HUES48 (cell line): ENCODE measurements at regions not wholly inside any gene's neighbourhood (a gene's known extent, or its start where the extent isn't known, plus 50 kb on each side); places are given as distances from the start of the nearest gene placed in this dataset.

Source experiments
- H3K27ac ChIP-seq: one replicate; pipeline ENCODE4 v1.7.0; 2013; ENCODE audit warnings: low read depth, low read length, inconsistent platforms
- H3K27me3 ChIP-seq: 2 replicates; pipeline ENCODE4 v1.6.1; 2013; ENCODE audit warnings: mild to moderate bottlenecking, low read length; ENCODE audit not compliant: control insufficient read depth, insufficient read depth
- H3K36me3 ChIP-seq: 2 replicates; pipeline ENCODE4 v1.6.1; 2013; ENCODE audit warnings: low read length; ENCODE audit not compliant: control insufficient read depth, insufficient read depth
- H3K4me1 ChIP-seq: 2 replicates; pipeline ENCODE4 v1.6.1; 2013; ENCODE audit warnings: mild to moderate bottlenecking, low read length; ENCODE audit not compliant: control insufficient read depth, insufficient read depth
- H3K4me3 ChIP-seq: 2 replicates; pipeline ENCODE4 v1.5.1; 2013; ENCODE audit warnings: mild to moderate bottlenecking, low read depth, low read length
- H3K9ac ChIP-seq: 2 replicates; pipeline ENCODE4 v1.6.1; 2013; ENCODE audit warnings: mild to moderate bottlenecking, low read depth, low read length, moderate library complexity
- H3K9me3 ChIP-seq: 2 replicates; pipeline ENCODE4 v1.6.1; 2013; ENCODE audit warnings: low read length; ENCODE audit not compliant: control insufficient read depth, insufficient read depth

DNA sequence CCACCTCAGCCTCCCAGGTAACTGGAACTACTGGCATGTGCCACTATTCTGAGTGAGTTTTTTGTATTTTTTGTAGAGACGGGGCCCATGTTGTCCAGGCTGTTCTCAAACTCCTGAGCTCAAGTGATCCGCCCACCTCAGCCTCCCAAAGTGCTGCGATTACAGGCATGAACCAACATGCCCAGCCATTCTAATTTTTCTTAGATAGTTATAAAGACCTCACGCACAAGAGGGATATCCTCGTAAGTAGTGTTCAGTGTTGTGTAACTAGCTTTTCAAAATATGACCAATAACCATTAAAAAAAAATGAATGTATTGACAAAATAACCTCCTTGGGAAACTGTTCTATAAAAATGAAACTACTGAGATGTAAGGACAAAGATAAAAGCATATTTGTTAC, 90.5 kb upstream of the FERD3L start:
- no peaks in the 10 kb centered on the region for H3K4me1 ChIP-seq

GRCh38 chr7:19224951-19225350, 79.7 kb upstream of the FERD3L start:
- H3K9me3 ChIP-seq, result no peaks in the 10 kb centered on the region
- H3K36me3 ChIP-seq, result no peaks in the 10 kb centered on the region
- no peaks in the 10 kb centered on the region for H3K27me3 ChIP-seq
- no peak overlapping the region for H3K27ac ChIP-seq
- H3K9ac ChIP-seq, result no peak overlapping the region
- H3K4me3 ChIP-seq, result no peak overlapping the region
- no peaks in the 10 kb centered on the region for H3K4me1 ChIP-seq

More for the DNA sequence above, 90.5 kb upstream of the FERD3L start:
- Histone ChIP-seq H3K36me3 (no peaks in the 10 kb centered on the region), H3K27me3 (no peaks in the 10 kb centered on the region), H3K4me3 (no peak overlapping the region), H3K9ac (no peak overlapping the region), H3K27ac (no peak overlapping the region), H3K9me3 (no peaks in the 10 kb centered on the region)

DNA sequence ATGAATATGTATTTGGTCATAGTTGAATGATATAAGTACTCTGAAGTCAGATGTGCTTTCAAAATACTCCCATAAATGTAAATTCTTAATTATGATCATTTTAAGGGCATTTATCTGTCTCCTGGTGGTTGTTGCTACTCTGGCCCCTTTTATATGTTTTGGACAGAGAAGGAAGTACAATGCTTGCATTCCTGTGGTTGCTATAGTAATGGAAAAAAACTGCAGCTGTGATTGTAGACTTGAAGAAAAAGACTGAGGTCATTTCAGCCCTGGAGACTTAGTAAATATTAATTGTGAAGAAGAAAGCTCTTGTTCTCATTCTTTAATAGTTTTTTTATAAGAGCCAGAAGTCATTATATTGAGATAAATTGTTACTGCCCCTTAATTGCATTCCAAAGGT, 70.2 kb upstream of the FERD3L start:
- no peaks in the 10 kb centered on the region for H3K9me3 ChIP-seq
- no peaks in the 10 kb centered on the region for H3K27me3 ChIP-seq
- H3K4me3 ChIP-seq, result no peak overlapping the region
- H3K9ac ChIP-seq, result no peak overlapping the region
- no peak overlapping the region for H3K27ac ChIP-seq
- no peaks in the 10 kb centered on the region for H3K4me1 ChIP-seq
- no peaks in the 10 kb centered on the region for H3K36me3 ChIP-seq

- Histone ChIP-seq H3K9ac (no peak overlapping the region), H3K27me3 (no peaks in the 10 kb centered on the region), H3K27ac (no peak overlapping the region), H3K9me3 (no peaks in the 10 kb centered on the region), H3K4me1 (no peaks in the 10 kb centered on the region), H3K36me3 (no peaks in the 10 kb centered on the region), H3K4me3 (no peak overlapping the region)
Observed at GRCh38 chr7:19213746-19214145, 68.5 kb upstream of the FERD3L start.

DNA sequence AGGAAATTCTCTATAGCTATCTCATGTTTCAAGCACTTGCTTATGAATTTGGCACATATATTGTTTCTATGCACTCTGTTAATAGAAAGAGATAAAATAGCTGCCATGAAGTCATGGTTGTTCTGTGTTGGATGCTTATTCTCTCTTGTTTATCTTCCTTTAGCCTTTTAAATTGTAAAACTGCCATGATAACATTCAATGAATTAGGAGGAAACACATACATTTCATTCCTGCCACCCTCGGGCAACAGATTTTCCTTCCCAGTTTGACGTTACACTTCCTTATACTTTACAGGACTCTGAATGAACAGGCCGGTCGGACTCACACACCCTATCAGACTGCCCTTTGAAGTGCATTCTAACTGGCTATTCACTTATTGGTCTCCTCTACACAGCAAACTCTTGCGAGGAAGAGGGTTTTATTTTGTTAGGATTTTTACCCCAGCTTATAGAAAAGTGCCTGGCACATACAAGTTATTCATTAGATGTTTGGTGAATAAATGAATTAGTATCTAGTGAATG, 65.7 kb upstream of the FERD3L start:
- Histone ChIP-seq H3K36me3 (no peaks in the 10 kb centered on the region), H3K9ac (no peak overlapping the region), H3K27me3 (no peaks in the 10 kb centered on the region), H3K27ac (no peak overlapping the region), H3K4me1 (no peaks in the 10 kb centered on the region), H3K9me3 (no peaks in the 10 kb centered on the region), H3K4me3 (no peak overlapping the region)

DNA sequence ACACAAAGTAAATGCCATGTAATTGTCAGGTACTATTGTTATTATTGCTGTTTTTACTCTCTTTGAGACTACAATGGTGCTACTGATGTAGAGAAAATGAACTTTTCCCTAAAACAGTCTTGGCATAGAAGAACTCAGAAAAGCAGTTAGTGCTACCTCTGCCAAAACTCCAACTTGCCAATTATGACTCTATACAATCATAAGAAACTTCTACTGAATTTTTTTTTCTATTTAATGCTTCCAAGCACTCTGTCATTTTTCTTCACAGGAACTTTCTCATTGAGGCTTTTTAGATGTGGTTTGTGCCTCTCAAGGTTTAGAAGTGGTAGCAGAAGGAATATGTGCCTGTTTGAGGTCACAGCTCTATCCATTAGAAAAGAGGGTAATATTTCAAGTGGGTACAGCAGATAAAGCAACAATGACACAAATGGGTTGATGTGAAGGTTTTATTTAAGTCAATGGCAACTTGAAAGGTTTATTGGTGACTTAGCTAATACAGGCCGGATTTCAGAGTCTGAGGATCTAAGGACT, 64.0 kb upstream of the FERD3L start:
- H3K4me1 ChIP-seq, result no peaks in the 10 kb centered on the region

DNA sequence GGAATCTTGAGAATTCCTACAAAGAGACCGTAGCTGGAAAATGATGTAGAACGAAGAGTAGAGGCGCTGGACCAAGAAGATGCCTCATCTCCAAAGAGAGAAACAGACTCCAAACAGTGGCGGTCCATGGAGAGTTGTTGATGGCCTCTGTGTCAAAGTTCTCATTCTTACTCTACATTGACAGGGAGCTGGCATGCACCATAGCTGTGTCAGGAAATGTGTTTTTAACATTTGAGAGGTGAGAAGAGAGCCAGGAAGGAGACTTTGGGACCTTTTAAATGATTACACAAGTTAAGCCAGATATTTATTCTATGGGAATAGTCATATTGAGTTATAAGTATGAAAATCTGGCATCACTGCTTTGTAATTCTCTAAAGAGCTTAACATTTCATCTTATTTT, 61.5 kb upstream of the FERD3L start:
- Histone ChIP-seq H3K36me3 (no peaks in the 10 kb centered on the region), H3K9me3 (no peaks in the 10 kb centered on the region)

More for the DNA sequence above, 64.0 kb upstream of the FERD3L start:
- Histone ChIP-seq H3K36me3 (no peaks in the 10 kb centered on the region), H3K27ac (no peak overlapping the region), H3K9ac (no peak overlapping the region), H3K4me3 (no peak overlapping the region), H3K27me3 (no peaks in the 10 kb centered on the region), H3K9me3 (no peaks in the 10 kb centered on the region)

DNA sequence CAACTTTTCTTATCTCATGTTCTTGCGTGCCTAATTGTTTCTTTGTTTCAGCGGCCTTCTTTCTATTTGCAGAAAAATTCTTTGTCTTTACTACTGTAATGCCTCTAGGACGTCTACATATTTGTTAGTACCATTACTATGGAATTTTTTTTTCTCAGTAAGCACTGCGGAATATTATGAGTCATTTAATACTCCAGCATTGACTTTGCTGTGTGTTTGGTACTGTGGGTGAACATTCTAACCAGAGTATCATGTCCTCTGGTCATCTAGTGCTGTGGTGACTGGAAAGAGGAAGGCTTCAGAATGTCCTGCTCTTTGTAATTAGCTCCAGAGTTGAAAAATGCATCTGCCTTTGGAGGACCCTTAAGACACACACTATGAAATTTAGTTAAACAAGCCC, 58.5 kb upstream of the FERD3L start:
- H3K4me3 ChIP-seq, result no peak overlapping the region
- no peaks in the 10 kb centered on the region for H3K4me1 ChIP-seq
- H3K9me3 ChIP-seq, result no peaks in the 10 kb centered on the region
- no peaks in the 10 kb centered on the region for H3K36me3 ChIP-seq
- H3K27ac ChIP-seq, result no peak overlapping the region
- no peak overlapping the region for H3K9ac ChIP-seq
- no peaks in the 10 kb centered on the region for H3K27me3 ChIP-seq

More for the DNA sequence above, 61.5 kb upstream of the FERD3L start:
- H3K9ac ChIP-seq, result no peak overlapping the region
- no peak overlapping the region for H3K27ac ChIP-seq
- no peak overlapping the region for H3K4me3 ChIP-seq
- no peaks in the 10 kb centered on the region for H3K4me1 ChIP-seq
- H3K27me3 ChIP-seq, result no peaks in the 10 kb centered on the region

- Histone ChIP-seq H3K9ac (no peak overlapping the region), H3K27me3 (no peaks in the 10 kb centered on the region), H3K4me1 (no peaks in the 10 kb centered on the region), H3K27ac (no peak overlapping the region), H3K4me3 (no peak overlapping the region), H3K36me3 (no peaks in the 10 kb centered on the region), H3K9me3 (no peaks in the 10 kb centered on the region)
Observed at GRCh38 chr7:19202599-19202998, 57.4 kb upstream of the FERD3L start.
